B cell (primary cell): ENCODE measurements at regions not wholly inside any gene's neighbourhood (a gene's known extent, or its start where the extent isn't known, plus 50 kb on each side); places are given as distances from the start of the nearest gene placed in this dataset.

Experiments used
- EZH2 ChIP-seq: IDR thresholded peaks from 2 replicates; pipeline ENCODE4 v1.6.1; 2012; ENCODE audit warnings: borderline replicate concordance, low read depth, mild to moderate bottlenecking, moderate library complexity, low read length; ENCODE audit not compliant: insufficient read depth, poor library complexity, severe bottlenecking
- TF ChIP-seq, protein P1 (sequence below): fragments of 200-600 bp; IDR thresholded peaks from one replicate; pipeline ENCODE4 v1.8.0; 2022; ENCODE audit warnings: antibody characterized with exemption, mild to moderate bottlenecking

DNA sequence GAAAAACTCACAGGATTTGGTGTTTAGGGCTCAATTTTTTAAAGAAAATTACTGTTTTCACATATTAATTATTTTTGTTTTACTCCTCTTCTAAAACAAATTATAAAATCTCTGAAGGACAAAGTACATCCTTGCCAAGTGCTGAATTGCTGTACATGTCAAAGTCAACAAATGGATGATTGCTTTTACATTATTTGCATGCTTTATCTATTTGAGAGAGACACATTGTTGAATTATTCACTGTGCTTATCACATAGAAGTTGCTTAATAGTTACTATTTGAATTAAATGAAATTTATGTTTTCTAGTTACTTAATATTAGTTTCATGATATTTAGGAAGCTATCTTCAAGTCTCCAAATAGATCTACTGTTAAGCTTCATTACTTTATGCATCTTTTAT lies 318.6 kb upstream of the PTCHD4 start:
- TF ChIP-seq, protein P1, sequence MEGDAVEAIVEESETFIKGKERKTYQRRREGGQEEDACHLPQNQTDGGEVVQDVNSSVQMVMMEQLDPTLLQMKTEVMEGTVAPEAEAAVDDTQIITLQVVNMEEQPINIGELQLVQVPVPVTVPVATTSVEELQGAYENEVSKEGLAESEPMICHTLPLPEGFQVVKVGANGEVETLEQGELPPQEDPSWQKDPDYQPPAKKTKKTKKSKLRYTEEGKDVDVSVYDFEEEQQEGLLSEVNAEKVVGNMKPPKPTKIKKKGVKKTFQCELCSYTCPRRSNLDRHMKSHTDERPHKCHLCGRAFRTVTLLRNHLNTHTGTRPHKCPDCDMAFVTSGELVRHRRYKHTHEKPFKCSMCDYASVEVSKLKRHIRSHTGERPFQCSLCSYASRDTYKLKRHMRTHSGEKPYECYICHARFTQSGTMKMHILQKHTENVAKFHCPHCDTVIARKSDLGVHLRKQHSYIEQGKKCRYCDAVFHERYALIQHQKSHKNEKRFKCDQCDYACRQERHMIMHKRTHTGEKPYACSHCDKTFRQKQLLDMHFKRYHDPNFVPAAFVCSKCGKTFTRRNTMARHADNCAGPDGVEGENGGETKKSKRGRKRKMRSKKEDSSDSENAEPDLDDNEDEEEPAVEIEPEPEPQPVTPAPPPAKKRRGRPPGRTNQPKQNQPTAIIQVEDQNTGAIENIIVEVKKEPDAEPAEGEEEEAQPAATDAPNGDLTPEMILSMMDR, result no peak
- no peak for TF ChIP-seq EZH2
